ENCODE measurements at regions not wholly inside any gene's neighbourhood (a gene's known extent, or its start where the extent isn't known, plus 50 kb on each side); places are given as distances from the start of the nearest gene placed in this dataset.

DNA sequence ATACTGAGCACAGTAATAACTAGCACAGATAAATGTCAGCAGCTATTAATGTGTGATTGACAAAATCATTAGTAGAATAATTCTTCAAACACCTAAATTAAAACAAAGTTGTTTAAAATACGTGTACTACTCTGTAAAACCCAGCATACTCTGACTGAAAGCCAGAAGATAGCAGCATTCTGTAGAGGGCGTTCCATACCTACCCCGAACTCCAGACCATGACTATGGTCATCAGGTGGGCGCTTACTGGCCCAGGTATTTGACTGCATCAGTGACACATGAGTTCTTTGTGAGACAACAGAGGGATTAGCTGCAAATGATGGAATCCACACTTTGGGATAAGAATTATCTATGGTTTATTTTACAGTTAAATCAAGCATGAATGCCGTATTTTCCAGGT, 139.7 kb upstream of the POGK start:
- TF ChIP-seq, protein P1, sequence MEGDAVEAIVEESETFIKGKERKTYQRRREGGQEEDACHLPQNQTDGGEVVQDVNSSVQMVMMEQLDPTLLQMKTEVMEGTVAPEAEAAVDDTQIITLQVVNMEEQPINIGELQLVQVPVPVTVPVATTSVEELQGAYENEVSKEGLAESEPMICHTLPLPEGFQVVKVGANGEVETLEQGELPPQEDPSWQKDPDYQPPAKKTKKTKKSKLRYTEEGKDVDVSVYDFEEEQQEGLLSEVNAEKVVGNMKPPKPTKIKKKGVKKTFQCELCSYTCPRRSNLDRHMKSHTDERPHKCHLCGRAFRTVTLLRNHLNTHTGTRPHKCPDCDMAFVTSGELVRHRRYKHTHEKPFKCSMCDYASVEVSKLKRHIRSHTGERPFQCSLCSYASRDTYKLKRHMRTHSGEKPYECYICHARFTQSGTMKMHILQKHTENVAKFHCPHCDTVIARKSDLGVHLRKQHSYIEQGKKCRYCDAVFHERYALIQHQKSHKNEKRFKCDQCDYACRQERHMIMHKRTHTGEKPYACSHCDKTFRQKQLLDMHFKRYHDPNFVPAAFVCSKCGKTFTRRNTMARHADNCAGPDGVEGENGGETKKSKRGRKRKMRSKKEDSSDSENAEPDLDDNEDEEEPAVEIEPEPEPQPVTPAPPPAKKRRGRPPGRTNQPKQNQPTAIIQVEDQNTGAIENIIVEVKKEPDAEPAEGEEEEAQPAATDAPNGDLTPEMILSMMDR (tag by site-specific recombination; IDR thresholded peaks at IDR 0.05): no peak
- no peak for TF ChIP-seq ZBTB8A (tag by site-specific recombination; IDR thresholded peaks at IDR 0.05)
- no peak for TF ChIP-seq ZNF157 (tag by site-specific recombination; IDR thresholded peaks at IDR 0.05)
- TF ChIP-seq KLF1 (tag by site-specific recombination; IDR thresholded peaks at IDR 0.05): no peak
- no peak for TF ChIP-seq ZIC2 (tag by site-specific recombination; IDR thresholded peaks at IDR 0.05)
- TF ChIP-seq ZNF510 (tag by site-specific recombination; IDR thresholded peaks at IDR 0.05; ENCODE audit: insufficient replicate concordance): no peak
- TF ChIP-seq ZNF138 (tag by site-specific recombination; IDR thresholded peaks at IDR 0.05; ENCODE audit: borderline replicate concordance): no peak
